Breast epithelium (tissue), 4 donors: ENCODE measurements at regions not wholly inside any gene's neighbourhood (a gene's known extent, or its start where the extent isn't known, plus 50 kb on each side); places are given as distances from the start of the nearest gene placed in this dataset.

Experiments used
- DNase-seq, 2 donors: peaks; one replicate each; pipeline ENCODE4 v3.0.0-alpha.2; 2019; ENCODE audit warnings: low spot score in 2 of 2
- H3K27ac ChIP-seq, 2 donors: fragments of 200-600 bp; sonication (generic) in 1 of 2; one replicate each; pipeline ENCODE4 v1.5.1; 2016 to 2019; ENCODE audit warnings: mild to moderate bottlenecking in 1 of 2
- H3K27me3 ChIP-seq, 2 donors: fragments of 200-600 bp; sonication (generic) in 1 of 2; one replicate each; pipeline versions ENCODE4 v1.5.1 to v1.6.0; 2017 to 2019; ENCODE audit warnings: control low read depth in 1 of 2, mild to moderate bottlenecking in 1 of 2
- H3K36me3 ChIP-seq: fragments of 200-600 bp; one replicate; pipeline ENCODE4 v1.5.1; 2019
- H3K4me1 ChIP-seq, 2 donors: fragments of 200-600 bp; sonication (generic); one replicate each; pipeline ENCODE4 v1.5.1; 2016 to 2019; ENCODE audit warnings: control low read depth in 1 of 2
- H3K4me3 ChIP-seq, 3 donors: fragments of 200-600 bp; sonication (generic); 1 replicate in 2 of 3; 2 replicates in 1 of 3; pipeline ENCODE4 v1.5.1; 2016 to 2019; ENCODE audit warnings: mild to moderate bottlenecking in 3 of 3, moderate library complexity in 2 of 3
- H3K9me3 ChIP-seq, 2 donors: fragments of 200-600 bp; sonication (generic) in 1 of 2; one replicate each; pipeline ENCODE4 v1.5.1; 2016 to 2019; ENCODE audit warnings: control low read depth in 1 of 2
- CTCF ChIP-seq, 3 donors: fragments of 450-650 bp; IDR thresholded peaks; one replicate each; pipeline ENCODE4 v1.5.1; 2016 to 2017; ENCODE audit warnings: antibody characterized with exemption in 3 of 3, mild to moderate bottlenecking in 3 of 3, moderate library complexity in 3 of 3
- POLR2A ChIP-seq: fragments of 450-650 bp; IDR thresholded peaks from one replicate; pipeline ENCODE4 v1.6.1; 2016; ENCODE audit warnings: antibody characterized with exemption, mild to moderate bottlenecking, moderate library complexity
- POLR2AphosphoS5 ChIP-seq, 3 donors: sonication (generic); formaldehyde crosslinking; IDR thresholded peaks; one replicate each; pipeline ENCODE4 v1.6.1; 2017; ENCODE audit warnings: antibody characterized with exemption in 3 of 3
- intact Hi-C: fragments of 100-400 bp; cut with DNase I; formaldehyde crosslinking; loops from one replicate; pipeline ENCODE4 v1.15.1; 2023; ENCODE audit warnings: low total_unique reads

GRCh38 chr14:27187136-27187535 lies 589.3 kb upstream of the NOVA1 start:
- H3K4me3 ChIP-seq: no peak overlapping the region
- DNase-seq: no peak
- H3K9me3 ChIP-seq: no peaks in the 10 kb centered on the region
- intact Hi-C loops: no loop called here
- no peaks in the 10 kb centered on the region for H3K4me1 ChIP-seq
- no peaks in the 10 kb centered on the region for H3K36me3 ChIP-seq
- TF ChIP-seq POLR2AphosphoS5 (IDR thresholded peaks at IDR 0.05) (no peak), POLR2A (no peak), CTCF (IDR thresholded peaks at IDR 0.05) (no peak)
- H3K27ac ChIP-seq: no peak overlapping the region
- H3K27me3 ChIP-seq: no peaks in the 10 kb centered on the region

GRCh38 chr14:27190296-27190695 lies 592.5 kb upstream of the NOVA1 start:
- H3K27ac ChIP-seq: no peak overlapping the region
- no peaks in the 10 kb centered on the region for H3K27me3 ChIP-seq
- H3K36me3 ChIP-seq: no peaks in the 10 kb centered on the region
- intact Hi-C loops: no loop called here
- TF ChIP-seq CTCF (IDR thresholded peaks at IDR 0.05): no peak
- no peak for TF ChIP-seq POLR2AphosphoS5 (IDR thresholded peaks at IDR 0.05)
- TF ChIP-seq POLR2A: no peak
- H3K4me1 ChIP-seq: no peaks in the 10 kb centered on the region
- H3K9me3 ChIP-seq: no peaks in the 10 kb centered on the region
- no peak for DNase-seq
- no peak overlapping the region for H3K4me3 ChIP-seq

DNA sequence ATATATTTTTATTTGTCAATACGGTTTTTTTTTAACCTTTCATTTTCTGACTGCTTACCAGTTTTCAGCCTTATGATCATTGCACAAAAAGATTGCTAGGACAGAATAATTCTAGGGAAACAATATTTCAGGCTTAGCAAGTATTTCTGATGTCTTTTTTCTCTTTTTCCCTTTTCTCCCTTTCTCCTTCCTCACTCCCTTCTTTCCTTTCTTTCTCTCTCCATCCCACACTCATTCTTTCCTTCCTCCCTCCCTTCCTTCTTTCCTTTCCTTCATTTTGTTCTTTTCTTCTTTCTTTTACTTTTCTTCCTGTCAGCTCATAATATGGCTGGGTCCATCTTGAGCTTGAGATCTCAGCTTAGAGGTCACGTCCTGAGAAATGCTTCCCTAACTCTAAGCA lies 601.4 kb upstream of the NOVA1 start:
- intact Hi-C loops: no loop called here
- no peaks in the 10 kb centered on the region for H3K4me1 ChIP-seq
- H3K4me3 ChIP-seq: no peak overlapping the region
- no peak for DNase-seq
- no peaks in the 10 kb centered on the region for H3K9me3 ChIP-seq
- TF ChIP-seq CTCF (IDR thresholded peaks at IDR 0.05): no peak
- no peak for TF ChIP-seq POLR2AphosphoS5 (IDR thresholded peaks at IDR 0.05)
- no peak for TF ChIP-seq POLR2A
- no peaks in the 10 kb centered on the region for H3K36me3 ChIP-seq
- no peak overlapping the region for H3K27ac ChIP-seq
- no peaks in the 10 kb centered on the region for H3K27me3 ChIP-seq

DNA sequence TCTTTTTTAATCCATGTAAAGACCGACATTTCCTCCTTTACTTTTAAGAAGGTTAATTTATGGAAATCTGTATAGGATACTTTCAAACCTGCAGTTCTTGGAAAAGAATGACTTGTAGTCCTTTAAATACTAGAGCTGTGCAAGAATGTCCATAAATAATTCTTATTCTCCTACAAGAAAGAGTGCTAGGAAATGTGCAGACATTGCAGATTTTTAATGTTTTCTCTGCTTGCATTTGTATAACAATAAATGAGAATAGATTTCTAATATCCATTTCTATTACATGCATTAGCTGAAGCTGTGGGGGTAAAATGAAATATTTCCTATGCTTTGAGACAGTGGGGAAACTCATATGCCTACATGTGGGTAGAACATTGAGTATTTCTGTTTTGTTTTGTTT lies 607.2 kb upstream of the NOVA1 start:
- no peak for DNase-seq
- H3K4me3 ChIP-seq: no peak overlapping the region
- H3K27ac ChIP-seq: no peak overlapping the region
- no peaks in the 10 kb centered on the region for H3K9me3 ChIP-seq
- intact Hi-C loops: no loop called here
- no peaks in the 10 kb centered on the region for H3K4me1 ChIP-seq
- no peaks in the 10 kb centered on the region for H3K27me3 ChIP-seq
- TF ChIP-seq POLR2A: no peak
- TF ChIP-seq POLR2AphosphoS5 (IDR thresholded peaks at IDR 0.05): no peak
- no peak for TF ChIP-seq CTCF (IDR thresholded peaks at IDR 0.05)
- no peaks in the 10 kb centered on the region for H3K36me3 ChIP-seq

DNA sequence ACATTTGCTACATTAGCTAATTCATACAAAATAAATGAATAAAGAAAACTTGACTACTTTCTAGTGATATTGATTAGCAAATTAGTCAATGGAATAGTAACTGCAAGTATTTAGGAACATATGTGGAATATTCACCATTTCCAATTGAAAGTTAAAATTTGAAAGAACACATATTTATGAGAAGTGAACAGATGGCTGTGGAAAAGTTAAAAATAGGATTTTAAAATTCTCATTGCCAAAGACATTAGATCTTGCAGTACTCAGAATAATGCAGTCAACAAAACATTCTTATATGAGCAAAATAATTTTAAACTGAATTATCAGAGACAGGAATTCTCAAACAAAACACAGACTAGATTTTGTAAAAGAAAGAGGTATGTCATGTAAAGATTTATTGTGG lies 613.9 kb upstream of the NOVA1 start:
- Histone ChIP-seq H3K9me3 (peaks cover 0 to 6% of the 10 kb centered on the region in 2 donors), H3K27me3 (no peaks in the 10 kb centered on the region), H3K4me1 (no peaks in the 10 kb centered on the region), H3K27ac (no peak overlapping the region), H3K4me3 (no peak overlapping the region), H3K36me3 (no peaks in the 10 kb centered on the region)
- intact Hi-C loops: no loop called here
- TF ChIP-seq POLR2AphosphoS5 (IDR thresholded peaks at IDR 0.05) (no peak), POLR2A (no peak)
- no peak for DNase-seq

- Histone ChIP-seq H3K9me3 (peaks cover 6 to 11% of the 10 kb centered on the region in 2 donors), H3K36me3 (no peaks in the 10 kb centered on the region), H3K27me3 (no peaks in the 10 kb centered on the region), H3K4me3 (no peak overlapping the region), H3K27ac (no peak overlapping the region), H3K4me1 (no peaks in the 10 kb centered on the region)
- intact Hi-C loops: no loop called here
- TF ChIP-seq POLR2AphosphoS5 (IDR thresholded peaks at IDR 0.05) (no peak), POLR2A (no peak), CTCF (IDR thresholded peaks at IDR 0.05) (no peak)
- DNase-seq: no peak
These were observed 624.8 kb upstream of the NOVA1 start for GRCh38 chr14:27222671-27223070.
